ENCODE measurements at regions not wholly inside any gene's neighbourhood (a gene's known extent, or its start where the extent isn't known, plus 50 kb on each side); places are given as distances from the start of the nearest gene placed in this dataset.
"Not testable (repeated sequence)": the region's sequence is repeated elsewhere in the genome, so short reads cannot be mapped to it uniquely, and the experiment has no call there.

GRCh38 chr12:46603776-46604456, 221.9 kb downstream of the SLC38A4 start:
- in situ Hi-C loops (cut with MboI; ENCODE audit: low pct_unique_long_range_greater_than_20kb, low sequenced_read_pairs, unreplicated experiment): no loop called here
- TF ChIP-seq, protein P1, sequence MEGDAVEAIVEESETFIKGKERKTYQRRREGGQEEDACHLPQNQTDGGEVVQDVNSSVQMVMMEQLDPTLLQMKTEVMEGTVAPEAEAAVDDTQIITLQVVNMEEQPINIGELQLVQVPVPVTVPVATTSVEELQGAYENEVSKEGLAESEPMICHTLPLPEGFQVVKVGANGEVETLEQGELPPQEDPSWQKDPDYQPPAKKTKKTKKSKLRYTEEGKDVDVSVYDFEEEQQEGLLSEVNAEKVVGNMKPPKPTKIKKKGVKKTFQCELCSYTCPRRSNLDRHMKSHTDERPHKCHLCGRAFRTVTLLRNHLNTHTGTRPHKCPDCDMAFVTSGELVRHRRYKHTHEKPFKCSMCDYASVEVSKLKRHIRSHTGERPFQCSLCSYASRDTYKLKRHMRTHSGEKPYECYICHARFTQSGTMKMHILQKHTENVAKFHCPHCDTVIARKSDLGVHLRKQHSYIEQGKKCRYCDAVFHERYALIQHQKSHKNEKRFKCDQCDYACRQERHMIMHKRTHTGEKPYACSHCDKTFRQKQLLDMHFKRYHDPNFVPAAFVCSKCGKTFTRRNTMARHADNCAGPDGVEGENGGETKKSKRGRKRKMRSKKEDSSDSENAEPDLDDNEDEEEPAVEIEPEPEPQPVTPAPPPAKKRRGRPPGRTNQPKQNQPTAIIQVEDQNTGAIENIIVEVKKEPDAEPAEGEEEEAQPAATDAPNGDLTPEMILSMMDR (IDR thresholded peaks at IDR 0.05; ENCODE audit: extremely low read depth, insufficient read depth, missing control alignments): no peak
- no peak for DNase-seq (ENCODE audit: low spot score)

- DNase-seq (ENCODE audit: low spot score): no peak
- in situ Hi-C loops (cut with MboI; ENCODE audit: low pct_unique_long_range_greater_than_20kb, low sequenced_read_pairs, unreplicated experiment): no loop called here
- TF ChIP-seq, protein P1 (IDR thresholded peaks at IDR 0.05; ENCODE audit: extremely low read depth, insufficient read depth, missing control alignments): no peak
These were observed 223.3 kb downstream of the SLC38A4 start for GRCh38 chr12:46602474-46602873.

DNA sequence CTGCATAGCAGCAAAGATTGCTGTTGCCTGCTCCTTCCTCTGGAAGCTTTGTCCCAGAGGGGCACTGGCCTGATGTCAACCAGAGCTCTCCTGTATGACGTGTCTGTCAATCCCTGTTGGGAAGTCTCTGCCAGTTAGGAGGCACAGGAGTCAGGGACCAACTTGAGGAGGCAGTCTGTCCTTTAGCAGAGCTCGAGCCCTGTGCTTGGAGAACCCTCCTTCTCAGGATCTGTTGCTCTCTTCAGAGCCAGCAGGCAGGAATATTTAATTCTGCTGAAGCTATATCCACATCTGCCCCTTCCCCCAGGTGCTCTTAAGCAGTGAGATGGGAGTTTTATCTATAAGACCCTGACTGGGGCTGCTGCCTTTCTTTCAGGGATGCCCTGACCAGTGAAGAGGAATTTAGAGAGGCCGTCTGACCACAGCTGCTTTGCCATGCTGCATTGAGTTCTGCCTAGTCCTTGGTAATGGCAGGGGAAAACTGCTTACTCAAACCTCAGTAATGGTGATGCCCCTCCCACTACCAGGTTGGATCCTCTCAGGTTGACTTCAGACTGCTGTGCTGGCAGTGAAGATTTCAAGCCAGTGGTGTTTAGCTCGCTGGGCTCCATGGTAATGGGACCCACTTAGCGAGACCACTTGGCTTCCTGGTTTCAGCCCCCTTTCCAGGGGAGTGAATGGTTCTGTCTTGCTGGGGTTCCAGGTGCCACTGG, 218.6 kb upstream of the SLC38A2 start:
- in situ Hi-C loops (cut with MboI; ENCODE audit: low pct_unique_long_range_greater_than_20kb, low sequenced_read_pairs, unreplicated experiment): no loop called here
- DNase-seq (ENCODE audit: low spot score): no peak
- TF ChIP-seq, protein P1 (IDR thresholded peaks at IDR 0.05; ENCODE audit: extremely low read depth, insufficient read depth, missing control alignments): no peak

DNA sequence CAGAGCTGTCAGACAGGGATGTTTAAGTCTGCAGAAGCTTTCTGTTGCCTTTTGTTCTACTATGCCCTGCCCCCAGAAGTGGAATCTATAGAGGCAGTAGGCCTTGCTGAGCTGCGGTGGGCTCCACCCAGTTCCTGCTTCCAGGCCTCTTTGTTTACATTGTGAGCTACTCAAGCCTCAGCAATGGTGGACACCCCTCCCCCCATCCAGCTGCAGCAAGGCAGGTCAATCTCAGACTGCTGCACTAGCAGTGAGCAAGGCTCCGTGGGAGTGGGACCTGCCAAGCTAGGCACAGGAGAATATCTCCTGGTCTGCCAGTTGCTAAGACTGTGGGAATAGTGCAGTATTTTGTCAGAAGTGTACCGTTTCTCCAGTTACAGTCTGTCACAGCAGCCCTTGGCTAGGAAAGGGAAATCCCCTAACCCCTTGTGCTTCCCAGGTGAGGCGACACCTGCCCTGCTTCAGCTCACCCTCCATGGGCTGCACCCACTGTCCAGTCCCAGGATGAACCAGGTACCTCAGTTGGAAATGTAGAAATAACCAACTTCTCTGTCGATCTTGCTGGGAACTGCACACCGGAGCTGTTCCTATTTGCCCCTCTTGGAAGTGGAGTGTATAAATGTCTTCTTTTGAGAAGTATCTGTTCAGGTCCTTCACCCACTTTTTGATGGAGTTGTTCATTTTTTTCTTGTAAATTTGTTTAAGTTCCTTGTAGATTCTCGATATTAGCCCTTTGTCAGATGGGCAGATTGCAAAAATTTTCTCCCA, 213.5 kb upstream of the SLC38A2 start:
- no peak for DNase-seq (ENCODE audit: low spot score)
- in situ Hi-C loops (cut with MboI; ENCODE audit: low pct_unique_long_range_greater_than_20kb, low sequenced_read_pairs, unreplicated experiment): no loop called here
- TF ChIP-seq, protein P1 (IDR thresholded peaks at IDR 0.05; ENCODE audit: extremely low read depth, insufficient read depth, missing control alignments): no peak

- in situ Hi-C loops (cut with MboI; ENCODE audit: low pct_unique_long_range_greater_than_20kb, low sequenced_read_pairs, unreplicated experiment); DNase-seq (ENCODE audit: low spot score): not testable (repeated sequence)
These were observed 211.5 kb upstream of the SLC38A2 start for GRCh38 chr12:46584098-46584497.

- in situ Hi-C loops (cut with MboI; ENCODE audit: low pct_unique_long_range_greater_than_20kb, low sequenced_read_pairs, unreplicated experiment); DNase-seq (ENCODE audit: low spot score): not testable (repeated sequence)
These were observed 209.4 kb upstream of the SLC38A2 start for GRCh38 chr12:46581990-46582389.

GRCh38 chr12:46580445-46580844, 207.9 kb upstream of the SLC38A2 start:
- in situ Hi-C loops (cut with MboI; ENCODE audit: low pct_unique_long_range_greater_than_20kb, low sequenced_read_pairs, unreplicated experiment): no loop called here
- DNase-seq (ENCODE audit: low spot score): no peak
- TF ChIP-seq, protein P1 (IDR thresholded peaks at IDR 0.05; ENCODE audit: extremely low read depth, insufficient read depth, missing control alignments): no peak

Data from GM13977 (cell line).